NB4 (cell line): ENCODE measurements at regions not wholly inside any gene's neighbourhood (a gene's known extent, or its start where the extent isn't known, plus 50 kb on each side); places are given as distances from the start of the nearest gene placed in this dataset.

Experiments used
- DNase-seq: peaks from one replicate; pipeline ENCODE4 v3.0.0; 2010; ENCODE audit warnings: low read depth
- H3K4me3 ChIP-seq: one replicate; pipeline ENCODE4 v1.5.1; 2011; ENCODE audit warnings: mild to moderate bottlenecking, low read depth, low read length, moderate library complexity
- MYC ChIP-seq: IDR thresholded peaks from 2 replicates; pipeline ENCODE4 v1.6.1; 2011; ENCODE audit warnings: low read depth, low read length
- POLR2A ChIP-seq: IDR thresholded peaks from 2 replicates; pipeline ENCODE4 v1.6.1; 2011; ENCODE audit warnings: mild to moderate bottlenecking; ENCODE audit not compliant: insufficient read length; ENCODE audit errors: extremely low read depth
- TF ChIP-seq, protein P1 (sequence below): IDR thresholded peaks from 2 replicates; pipeline ENCODE4 v1.6.1; 2011; ENCODE audit warnings: low read depth, low read length
- TF ChIP-seq, protein P2 (sequence below): IDR thresholded peaks from one replicate; pipeline ENCODE4 v1.5.1; 2012; ENCODE audit warnings: low read depth, low read length

DNA sequence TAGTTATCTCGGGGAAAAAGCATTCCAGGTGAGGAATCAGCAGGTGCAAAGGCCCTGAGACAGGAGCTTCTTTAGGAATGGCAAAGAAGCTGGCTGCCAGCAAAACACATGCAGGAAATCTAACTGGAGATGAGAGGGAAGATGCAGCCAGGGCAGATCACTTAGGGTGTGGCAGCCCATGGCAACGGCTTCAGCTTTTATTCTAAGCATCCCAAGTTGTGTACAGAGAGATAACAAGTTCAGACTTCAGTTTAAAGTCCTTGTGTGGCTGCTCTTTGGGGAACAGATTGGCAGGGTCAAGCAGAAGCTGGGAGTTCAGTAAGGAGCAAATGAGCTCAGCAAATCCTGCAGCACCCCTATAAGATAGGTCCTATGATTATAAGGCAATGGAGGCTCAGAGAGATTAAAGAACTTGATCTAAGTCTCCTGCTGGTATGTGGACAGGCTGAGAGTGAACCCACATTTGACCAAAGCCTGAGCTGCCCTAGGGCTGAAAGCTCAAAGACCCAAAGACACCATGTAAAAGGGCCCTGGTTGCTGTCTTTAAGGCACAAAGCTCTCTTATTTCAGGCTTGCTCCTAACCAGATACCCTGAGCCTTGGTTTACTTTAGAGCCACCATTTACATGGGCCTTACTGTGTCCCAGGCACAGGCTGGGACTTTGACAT, 466.8 kb downstream of the SOX6 start:
- TF ChIP-seq POLR2A = no peak
- TF ChIP-seq, protein P1, sequence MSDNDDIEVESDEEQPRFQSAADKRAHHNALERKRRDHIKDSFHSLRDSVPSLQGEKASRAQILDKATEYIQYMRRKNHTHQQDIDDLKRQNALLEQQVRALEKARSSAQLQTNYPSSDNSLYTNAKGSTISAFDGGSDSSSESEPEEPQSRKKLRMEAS = no peak
- TF ChIP-seq, protein P2, sequence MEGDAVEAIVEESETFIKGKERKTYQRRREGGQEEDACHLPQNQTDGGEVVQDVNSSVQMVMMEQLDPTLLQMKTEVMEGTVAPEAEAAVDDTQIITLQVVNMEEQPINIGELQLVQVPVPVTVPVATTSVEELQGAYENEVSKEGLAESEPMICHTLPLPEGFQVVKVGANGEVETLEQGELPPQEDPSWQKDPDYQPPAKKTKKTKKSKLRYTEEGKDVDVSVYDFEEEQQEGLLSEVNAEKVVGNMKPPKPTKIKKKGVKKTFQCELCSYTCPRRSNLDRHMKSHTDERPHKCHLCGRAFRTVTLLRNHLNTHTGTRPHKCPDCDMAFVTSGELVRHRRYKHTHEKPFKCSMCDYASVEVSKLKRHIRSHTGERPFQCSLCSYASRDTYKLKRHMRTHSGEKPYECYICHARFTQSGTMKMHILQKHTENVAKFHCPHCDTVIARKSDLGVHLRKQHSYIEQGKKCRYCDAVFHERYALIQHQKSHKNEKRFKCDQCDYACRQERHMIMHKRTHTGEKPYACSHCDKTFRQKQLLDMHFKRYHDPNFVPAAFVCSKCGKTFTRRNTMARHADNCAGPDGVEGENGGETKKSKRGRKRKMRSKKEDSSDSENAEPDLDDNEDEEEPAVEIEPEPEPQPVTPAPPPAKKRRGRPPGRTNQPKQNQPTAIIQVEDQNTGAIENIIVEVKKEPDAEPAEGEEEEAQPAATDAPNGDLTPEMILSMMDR = no peak
- TF ChIP-seq MYC = no peak
- no peak overlapping the region for H3K4me3 ChIP-seq
- no peak for DNase-seq

DNA sequence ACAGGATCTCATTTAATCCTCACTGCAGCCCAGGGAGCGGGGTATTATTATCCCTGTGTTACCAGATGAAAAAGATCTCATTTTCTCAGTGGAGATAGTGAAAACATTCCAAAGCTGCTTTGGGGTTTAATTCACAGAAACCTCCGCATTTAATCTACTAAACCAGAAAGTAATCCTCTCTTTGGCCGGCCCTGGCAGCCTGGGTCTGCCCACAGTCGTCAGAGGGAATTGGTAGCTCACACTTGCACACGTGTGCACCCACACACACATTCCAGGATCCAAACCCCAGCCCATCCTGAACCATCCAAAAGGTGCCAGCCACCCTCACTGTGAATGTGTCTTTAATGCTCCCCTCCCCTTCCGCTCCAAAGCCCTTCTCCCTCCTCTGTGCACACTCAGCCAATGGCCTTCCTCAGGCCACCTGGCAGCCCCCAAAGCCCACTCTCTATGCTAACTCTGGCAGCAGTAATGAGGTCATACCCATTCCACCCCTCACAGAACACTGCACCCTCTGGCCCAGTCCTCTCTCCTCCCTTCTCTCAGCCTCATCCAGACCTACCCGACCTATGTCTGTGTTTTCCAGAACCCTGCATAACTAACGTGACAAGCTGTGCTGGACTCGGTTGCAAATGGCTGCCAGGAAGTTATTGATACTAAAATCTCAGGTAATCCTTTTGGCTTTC, 466.2 kb downstream of the SOX6 start:
- TF ChIP-seq, protein P2 = no peak
- TF ChIP-seq, protein P1 = no peak
- TF ChIP-seq MYC = no peak
- TF ChIP-seq POLR2A = no peak
- no peak overlapping the region for H3K4me3 ChIP-seq
- DNase-seq = no peak

DNA sequence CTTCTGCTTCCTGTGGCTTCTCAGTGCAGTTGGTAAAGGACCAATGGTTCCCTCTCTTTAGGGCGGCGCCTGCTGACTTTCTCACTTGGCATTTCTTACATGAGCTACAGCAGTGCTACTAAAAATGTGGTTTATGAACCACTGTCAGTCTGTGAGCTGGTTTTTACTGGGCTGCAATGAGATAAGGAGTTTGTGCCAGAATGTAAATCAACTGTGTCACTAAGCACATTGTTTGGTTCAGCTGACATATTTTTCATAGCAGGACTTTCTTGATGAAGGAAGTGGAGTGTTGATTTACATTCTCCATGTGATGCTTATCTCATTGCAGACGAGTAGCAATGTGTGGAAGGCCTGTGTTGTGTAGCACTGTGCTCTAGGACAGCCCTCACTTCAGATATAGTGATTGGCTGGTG, 463.3 kb downstream of the SOX6 start:
- TF ChIP-seq, protein P2 = no peak
- no peak for TF ChIP-seq POLR2A
- TF ChIP-seq, protein P1 = no peak
- no peak for TF ChIP-seq MYC
- DNase-seq = no peak
- H3K4me3 ChIP-seq = no peak overlapping the region

DNA sequence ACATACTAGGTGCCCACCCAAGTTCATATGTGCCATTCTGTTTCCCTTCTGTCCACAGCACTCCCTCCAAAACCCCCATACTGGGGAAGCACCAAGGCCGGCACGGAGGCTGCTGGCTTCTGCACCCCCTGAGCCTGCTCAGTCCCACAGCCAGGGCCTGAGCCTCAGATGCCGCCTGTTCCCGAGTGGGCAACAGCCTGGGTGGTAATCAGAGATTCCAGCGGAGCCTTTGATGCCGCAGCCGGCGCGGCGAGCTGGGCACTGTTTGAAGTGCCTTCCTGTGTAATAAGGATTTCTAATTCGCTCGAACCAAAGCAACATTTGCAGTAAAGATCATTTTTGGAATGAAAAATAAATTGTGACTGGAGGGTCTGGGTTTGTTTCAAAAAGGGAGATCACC, 460.3 kb downstream of the SOX6 start:
- no peak overlapping the region for H3K4me3 ChIP-seq
- no peak for TF ChIP-seq MYC
- TF ChIP-seq POLR2A = no peak
- TF ChIP-seq, protein P2 = no peak
- TF ChIP-seq, protein P1 = no peak
- DNase-seq = no peak

DNA sequence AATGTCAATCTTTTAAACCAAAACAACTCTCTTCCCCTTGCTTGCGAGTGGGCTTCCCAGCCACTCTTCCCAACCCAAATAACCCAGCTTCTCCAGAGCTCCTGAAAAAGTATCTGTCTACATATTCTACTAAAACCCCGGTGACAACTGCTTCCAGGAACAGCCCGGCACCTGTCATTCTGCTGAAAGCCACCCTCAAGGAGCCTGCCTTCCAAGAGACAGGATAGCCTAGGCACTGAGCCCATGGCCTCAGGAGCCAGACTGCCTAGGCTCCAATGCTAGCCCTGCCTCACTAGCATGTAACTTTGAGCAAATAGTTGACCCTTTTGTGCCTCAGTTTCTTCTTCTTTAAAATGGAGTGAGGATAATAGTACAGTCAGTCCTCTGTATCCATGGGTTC, 459.8 kb downstream of the SOX6 start:
- no peak for TF ChIP-seq POLR2A
- TF ChIP-seq, protein P2 = no peak
- no peak overlapping the region for H3K4me3 ChIP-seq
- DNase-seq = no peak
